Hepatocyte (in vitro differentiated cells): ENCODE measurements at regions not wholly inside any gene's neighbourhood (a gene's known extent, or its start where the extent isn't known, plus 50 kb on each side); places are given as distances from the start of the nearest gene placed in this dataset.

Experiments used
- CTCF ChIP-seq: fragments of 200-600 bp; sonication (generic); IDR thresholded peaks from 2 replicates; pipeline ENCODE4 v1.5.1; 2016; ENCODE audit warnings: antibody characterized with exemption, mild to moderate bottlenecking; ENCODE audit not compliant: poor library complexity
- EZH2phosphoT487 ChIP-seq: fragments of 200-600 bp; sonication (generic); IDR thresholded peaks from one replicate; pipeline ENCODE4 v1.6.1; 2018; ENCODE audit warnings: antibody characterized with exemption, mild to moderate bottlenecking, low read depth, moderate library complexity; ENCODE audit not compliant: unreplicated experiment, severe bottlenecking

- TF ChIP-seq CTCF = no peak
- TF ChIP-seq EZH2phosphoT487 = no peak
Measured at GRCh38 chr15:59819092-59819491, 130.0 kb upstream of the BNIP2 start.
